ENCODE measurements at regions not wholly inside any gene's neighbourhood (a gene's known extent, or its start where the extent isn't known, plus 50 kb on each side); places are given as distances from the start of the nearest gene placed in this dataset.

GRCh38 chr19:31083105-31083504, 266.1 kb downstream of the TSHZ3 start (continued):
- TF ChIP-seq REST (IDR thresholded peaks at IDR 0.05; ENCODE audit: unreplicated experiment) (no peak), CREB1 (CRISPR knock-in tag; IDR thresholded peaks at IDR 0.05; ENCODE audit: low read depth) (no peak), ZNF331 (CRISPR knock-in tag; IDR thresholded peaks at IDR 0.05; ENCODE audit: low read depth) (no peak), EZH2phosphoT487 (IDR thresholded peaks at IDR 0.05; ENCODE audit: unreplicated experiment) (no peak), NANOG (IDR thresholded peaks at IDR 0.05; ENCODE audit: borderline replicate concordance) (no peak), ZNF114 (CRISPR knock-in tag; IDR thresholded peaks at IDR 0.05) (no peak), POLR2AphosphoS5 (IDR thresholded peaks at IDR 0.05; ENCODE audit: low read depth) (no peak), JUNB (IDR thresholded peaks at IDR 0.05; ENCODE audit: unreplicated experiment) (no peak), EZH2 (IDR thresholded peaks at IDR 0.05; ENCODE audit: low read depth, unreplicated experiment) (no peak)
- TF ChIP-seq, protein P1, sequence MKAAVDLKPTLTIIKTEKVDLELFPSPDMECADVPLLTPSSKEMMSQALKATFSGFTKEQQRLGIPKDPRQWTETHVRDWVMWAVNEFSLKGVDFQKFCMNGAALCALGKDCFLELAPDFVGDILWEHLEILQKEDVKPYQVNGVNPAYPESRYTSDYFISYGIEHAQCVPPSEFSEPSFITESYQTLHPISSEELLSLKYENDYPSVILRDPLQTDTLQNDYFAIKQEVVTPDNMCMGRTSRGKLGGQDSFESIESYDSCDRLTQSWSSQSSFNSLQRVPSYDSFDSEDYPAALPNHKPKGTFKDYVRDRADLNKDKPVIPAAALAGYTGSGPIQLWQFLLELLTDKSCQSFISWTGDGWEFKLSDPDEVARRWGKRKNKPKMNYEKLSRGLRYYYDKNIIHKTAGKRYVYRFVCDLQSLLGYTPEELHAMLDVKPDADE (IDR thresholded peaks at IDR 0.05), result no peak
- TF ChIP-seq, protein P2, sequence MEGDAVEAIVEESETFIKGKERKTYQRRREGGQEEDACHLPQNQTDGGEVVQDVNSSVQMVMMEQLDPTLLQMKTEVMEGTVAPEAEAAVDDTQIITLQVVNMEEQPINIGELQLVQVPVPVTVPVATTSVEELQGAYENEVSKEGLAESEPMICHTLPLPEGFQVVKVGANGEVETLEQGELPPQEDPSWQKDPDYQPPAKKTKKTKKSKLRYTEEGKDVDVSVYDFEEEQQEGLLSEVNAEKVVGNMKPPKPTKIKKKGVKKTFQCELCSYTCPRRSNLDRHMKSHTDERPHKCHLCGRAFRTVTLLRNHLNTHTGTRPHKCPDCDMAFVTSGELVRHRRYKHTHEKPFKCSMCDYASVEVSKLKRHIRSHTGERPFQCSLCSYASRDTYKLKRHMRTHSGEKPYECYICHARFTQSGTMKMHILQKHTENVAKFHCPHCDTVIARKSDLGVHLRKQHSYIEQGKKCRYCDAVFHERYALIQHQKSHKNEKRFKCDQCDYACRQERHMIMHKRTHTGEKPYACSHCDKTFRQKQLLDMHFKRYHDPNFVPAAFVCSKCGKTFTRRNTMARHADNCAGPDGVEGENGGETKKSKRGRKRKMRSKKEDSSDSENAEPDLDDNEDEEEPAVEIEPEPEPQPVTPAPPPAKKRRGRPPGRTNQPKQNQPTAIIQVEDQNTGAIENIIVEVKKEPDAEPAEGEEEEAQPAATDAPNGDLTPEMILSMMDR (conservative IDR thresholded peaks at IDR 0.05; ENCODE audit: low read depth in 2 of 2), result no peak

GRCh38 chr19:31075146-31075655, 274.0 kb downstream of the TSHZ3 start:
- ATAC-seq (no peak), DNase-seq (ENCODE audit: low spot score) (no peak)
- Histone ChIP-seq H4K20me1 (replicated peaks; ENCODE audit: insufficient read depth) (no peaks in the 10 kb centered on the region), H3K79me2 (replicated peaks; ENCODE audit: insufficient read depth) (no peaks in the 10 kb centered on the region), H3K4me2 (peak overlapping the region; percentile 49), H3K27me3 (ENCODE audit: insufficient read depth) (no peaks in the 10 kb centered on the region), H3K4me1 (ENCODE audit: insufficient read depth) (peaks cover 45% of the 10 kb centered on the region), H3K27ac (ENCODE audit: low read depth) (no peak overlapping the region), H3K36me3 (ENCODE audit: insufficient read depth) (no peaks in the 10 kb centered on the region), H2AFZ (peak overlapping the region; percentile 66; the same call in 1 of the 2 replicates), H3K9me2 (ENCODE audit: insufficient read depth) (0 out of 2 replicates have a peak, but pooled peaks cover 5% of the 10 kb centered on the region), H3K4me3 (no peak overlapping the region), H3F3A (replicated peaks; ENCODE audit: low read depth) (no peaks in the 10 kb centered on the region)
- no peaks in the 10 kb centered on the region for H3K9me3 Mint-ChIP-seq
- peaks cover 2% of the 10 kb centered on the region for H3K27me3 Mint-ChIP-seq (ENCODE audit: insufficient read depth, low read depth, poor library complexity)
- H3K27ac Mint-ChIP-seq, result no peak overlapping the region
- H3K36me3 Mint-ChIP-seq (ENCODE audit: low read depth), result no peaks in the 10 kb centered on the region
- H3K4me3 Mint-ChIP-seq, result 0 out of 3 replicates have a peak overlapping the region, but pooled peaks have one; percentile 2
- H3K4me1 Mint-ChIP-seq, result peaks cover 50% of the 10 kb centered on the region
- TF ChIP-seq POLR2AphosphoS5 (IDR thresholded peaks at IDR 0.05; ENCODE audit: low read depth) (no peak), NANOG (IDR thresholded peaks at IDR 0.05; ENCODE audit: borderline replicate concordance) (no peak), REST (IDR thresholded peaks at IDR 0.05; ENCODE audit: unreplicated experiment) (no peak), EZH2phosphoT487 (IDR thresholded peaks at IDR 0.05; ENCODE audit: unreplicated experiment) (no peak), EZH2 (IDR thresholded peaks at IDR 0.05; ENCODE audit: low read depth, unreplicated experiment) (no peak)
- TF ChIP-seq, protein P2 (conservative IDR thresholded peaks at IDR 0.05; ENCODE audit: low read depth in 2 of 2), result no peak
